ENCODE measurements at regions not wholly inside any gene's neighbourhood (a gene's known extent, or its start where the extent isn't known, plus 50 kb on each side); places are given as distances from the start of the nearest gene placed in this dataset.

DNA sequence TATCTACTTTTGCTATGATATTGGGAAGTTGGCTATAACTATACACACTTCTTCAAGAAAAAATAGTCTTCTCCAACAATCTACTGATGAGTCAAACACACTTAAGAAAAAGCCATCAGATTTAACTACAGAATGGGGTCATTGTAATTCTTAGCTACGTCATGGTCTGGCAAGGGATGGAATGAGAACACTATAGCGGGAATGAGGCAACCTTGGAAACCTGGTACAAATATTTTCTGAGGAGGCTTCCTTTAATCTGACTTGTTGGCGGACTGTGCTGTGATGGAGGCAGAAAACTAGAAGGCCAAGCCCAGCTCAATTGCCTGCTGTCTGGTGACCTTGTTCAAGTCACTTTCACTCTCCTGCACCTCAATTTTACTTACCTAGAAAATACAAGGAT, 586.8 kb upstream of the JAG1 start:
- Mint-ChIP-seq H3K27me3 (no peaks in the 10 kb centered on the region), H3K4me3 (no peak overlapping the region), H3K9me3 (peaks cover 0 to 8% of the 10 kb centered on the region in 2 donors), H3K4me1 (no peaks in the 10 kb centered on the region), H3K27ac (no peak overlapping the region)
- DNase-seq (no peak), ATAC-seq (no peak)

DNA sequence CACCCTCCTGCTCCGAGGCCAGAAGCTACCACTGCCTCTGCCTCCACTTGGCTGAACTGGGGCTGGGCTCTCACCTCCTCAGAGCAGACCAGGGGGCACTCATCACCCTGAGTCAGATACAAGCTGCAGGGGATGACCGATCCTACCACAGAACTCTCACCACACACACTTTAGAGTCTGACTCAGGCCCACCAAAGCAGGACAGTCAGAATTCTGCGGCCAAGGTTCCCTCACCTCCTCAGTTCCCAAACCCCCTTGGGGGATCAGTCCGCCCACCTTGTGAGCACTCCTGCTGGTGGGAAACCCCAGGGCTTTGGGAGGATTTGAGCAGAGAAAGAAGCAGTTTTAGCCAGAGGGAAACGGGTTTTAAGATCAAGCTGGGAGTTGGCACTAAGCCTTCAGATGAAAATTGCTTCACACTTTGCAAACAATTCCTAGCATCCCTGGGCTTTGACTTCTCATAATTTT, 587.8 kb upstream of the JAG1 start:
- H3K9me3 Mint-ChIP-seq: peaks cover 0 to 8% of the 10 kb centered on the region in 2 donors
- no peak for DNase-seq
- no peaks in the 10 kb centered on the region for H3K4me1 Mint-ChIP-seq

DNA sequence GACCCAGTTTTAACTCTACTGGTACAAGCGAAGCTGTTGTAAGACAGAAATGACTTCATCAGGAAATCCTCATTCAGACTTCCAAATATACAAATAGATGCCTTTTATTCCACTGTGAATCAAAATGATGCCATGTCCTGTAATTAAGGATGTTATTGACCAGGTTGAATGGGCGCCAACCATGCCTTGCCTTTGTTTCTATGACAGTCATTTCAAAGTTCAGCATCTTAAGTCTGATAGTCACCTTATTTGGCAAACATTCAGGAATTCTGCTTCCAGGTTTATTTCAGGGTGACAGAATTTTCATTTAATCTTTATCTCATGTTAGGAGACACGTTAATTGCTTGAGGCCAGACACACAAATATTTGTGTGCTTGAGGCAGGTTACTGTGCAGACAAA, 592.8 kb upstream of the JAG1 start:
- Mint-ChIP-seq H3K4me3 (no peak overlapping the region), H3K27ac (no peak overlapping the region), H3K9me3 (no peaks in the 10 kb centered on the region), H3K4me1 (no peaks in the 10 kb centered on the region), H3K27me3 (no peaks in the 10 kb centered on the region)
- DNase-seq (no peak), ATAC-seq (no peak)

More for the DNA sequence above, 587.8 kb upstream of the JAG1 start:
- no peak for ATAC-seq
- H3K4me3 Mint-ChIP-seq: no peak overlapping the region
- no peaks in the 10 kb centered on the region for H3K27me3 Mint-ChIP-seq
- H3K27ac Mint-ChIP-seq: no peak overlapping the region

DNA sequence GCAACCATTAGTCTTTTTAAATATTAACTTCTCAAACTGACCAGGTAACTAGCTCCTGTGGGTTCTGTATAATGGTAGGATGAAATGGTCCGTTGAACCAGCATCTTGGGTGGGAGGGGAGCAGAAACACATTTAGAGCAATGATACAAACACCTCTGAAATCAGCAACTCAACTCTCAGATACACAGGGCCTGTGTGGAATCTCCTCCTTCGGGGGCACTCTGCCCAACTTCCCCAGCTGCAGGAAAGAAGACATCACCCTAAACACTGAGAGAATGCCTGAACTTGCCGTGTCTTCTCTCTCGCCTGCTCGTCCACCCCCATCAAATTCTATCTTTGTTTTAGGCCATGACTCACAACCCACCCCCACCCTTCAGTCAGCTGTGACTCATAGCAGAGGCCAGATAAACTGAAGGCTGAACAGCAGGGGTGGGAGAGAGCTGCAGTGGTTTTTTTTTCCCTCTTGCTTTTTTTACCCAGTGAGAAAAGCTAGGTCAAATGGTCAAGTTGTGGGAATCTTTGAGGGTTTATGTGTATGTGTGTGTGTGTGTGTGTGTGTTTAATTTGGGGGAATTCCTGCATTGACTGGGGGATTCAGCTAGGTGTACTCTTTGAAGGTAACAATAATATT, 593.4 kb upstream of the JAG1 start:
- no peak overlapping the region for H3K4me3 Mint-ChIP-seq
- no peak overlapping the region for H3K27ac Mint-ChIP-seq
- H3K4me1 Mint-ChIP-seq: no peaks in the 10 kb centered on the region
- DNase-seq: no peak
- ATAC-seq: no peak
- H3K27me3 Mint-ChIP-seq: no peaks in the 10 kb centered on the region
- H3K9me3 Mint-ChIP-seq: no peaks in the 10 kb centered on the region

DNA sequence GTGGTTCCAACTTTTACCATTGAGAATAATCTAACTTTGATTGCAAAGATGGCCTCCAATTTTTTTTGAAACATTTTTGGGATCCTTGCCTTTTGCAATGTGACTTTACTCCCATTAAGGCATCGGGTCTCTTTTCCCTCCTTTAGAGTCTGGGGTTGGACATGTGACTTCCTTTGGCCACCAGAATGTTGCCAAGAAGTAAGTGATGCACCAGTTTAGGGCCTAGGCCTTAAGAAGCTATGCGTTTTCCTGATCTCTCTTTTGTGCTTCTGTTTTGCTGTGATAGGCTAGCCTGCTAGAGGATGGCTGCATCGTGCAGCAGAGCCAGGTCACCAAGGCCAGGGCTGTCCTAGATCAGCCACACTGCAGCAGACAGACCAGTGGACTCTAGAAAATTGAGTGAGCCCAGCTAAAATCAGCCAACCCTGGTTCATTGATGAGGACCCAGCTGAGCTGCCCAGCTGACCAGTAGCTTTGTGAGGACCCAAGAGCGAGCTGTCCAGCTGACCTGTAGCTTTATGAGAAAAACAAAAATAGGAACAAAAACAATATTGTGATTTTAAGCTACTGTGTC, 594.0 kb upstream of the JAG1 start:
- Mint-ChIP-seq H3K4me3 (no peak overlapping the region), H3K27me3 (no peaks in the 10 kb centered on the region)

DNA sequence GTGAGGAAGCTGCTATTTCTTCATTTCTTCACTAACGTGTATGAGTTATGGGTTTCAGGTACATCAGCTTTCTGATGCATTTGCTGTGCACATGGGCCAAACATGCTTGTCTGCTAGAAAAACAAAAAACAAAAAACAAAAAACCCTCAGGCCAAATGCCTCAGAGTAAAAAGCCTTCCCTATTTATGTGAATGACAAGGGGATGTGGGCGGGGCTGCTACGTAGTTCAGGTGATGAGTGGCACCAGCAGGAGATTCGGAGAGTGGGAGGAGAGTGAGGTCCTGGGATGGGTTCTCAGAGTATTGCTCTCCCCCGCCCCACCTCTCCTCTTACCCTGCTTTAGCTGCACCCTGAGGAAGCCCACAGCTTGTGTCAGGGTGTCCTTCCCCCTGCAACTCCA, 596.8 kb upstream of the JAG1 start:
- H3K9me3 Mint-ChIP-seq: no peaks in the 10 kb centered on the region
- ATAC-seq (no peak), DNase-seq (no peak)
- no peaks in the 10 kb centered on the region for H3K27me3 Mint-ChIP-seq
- H3K4me1 Mint-ChIP-seq: no peaks in the 10 kb centered on the region
- no peak overlapping the region for H3K4me3 Mint-ChIP-seq
- peak overlapping the region in 1 of 2 donors; percentile 12 for H3K27ac Mint-ChIP-seq

More for the DNA sequence above, 594.0 kb upstream of the JAG1 start:
- Mint-ChIP-seq H3K9me3 (no peaks in the 10 kb centered on the region), H3K4me1 (no peaks in the 10 kb centered on the region), H3K27ac (no peak overlapping the region)
- ATAC-seq: no peak
- DNase-seq: no peak

DNA sequence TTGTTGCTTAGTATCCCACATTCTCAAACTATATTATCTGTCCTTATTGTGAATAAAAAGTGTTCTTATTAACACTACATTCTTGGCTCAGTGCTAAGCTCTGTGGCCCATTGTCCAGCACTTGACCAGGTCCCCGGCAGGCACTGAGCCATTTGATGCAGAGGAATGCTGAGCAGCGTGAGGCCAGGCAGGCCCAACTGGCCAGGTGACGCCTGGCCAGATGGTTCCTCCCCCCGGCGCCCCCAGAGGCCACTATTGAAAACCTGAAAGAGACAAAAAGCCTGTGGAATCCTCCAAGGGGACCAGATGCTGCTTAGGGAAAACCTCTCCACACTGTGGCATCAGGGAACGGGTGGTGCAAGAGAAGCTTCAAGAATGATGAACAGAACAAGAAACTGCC, 597.5 kb upstream of the JAG1 start:
- Mint-ChIP-seq H3K4me1 (no peaks in the 10 kb centered on the region), H3K27ac (no peak overlapping the region), H3K9me3 (no peaks in the 10 kb centered on the region), H3K4me3 (no peak overlapping the region), H3K27me3 (no peaks in the 10 kb centered on the region)
- no peak for ATAC-seq
- no peak for DNase-seq

DNA sequence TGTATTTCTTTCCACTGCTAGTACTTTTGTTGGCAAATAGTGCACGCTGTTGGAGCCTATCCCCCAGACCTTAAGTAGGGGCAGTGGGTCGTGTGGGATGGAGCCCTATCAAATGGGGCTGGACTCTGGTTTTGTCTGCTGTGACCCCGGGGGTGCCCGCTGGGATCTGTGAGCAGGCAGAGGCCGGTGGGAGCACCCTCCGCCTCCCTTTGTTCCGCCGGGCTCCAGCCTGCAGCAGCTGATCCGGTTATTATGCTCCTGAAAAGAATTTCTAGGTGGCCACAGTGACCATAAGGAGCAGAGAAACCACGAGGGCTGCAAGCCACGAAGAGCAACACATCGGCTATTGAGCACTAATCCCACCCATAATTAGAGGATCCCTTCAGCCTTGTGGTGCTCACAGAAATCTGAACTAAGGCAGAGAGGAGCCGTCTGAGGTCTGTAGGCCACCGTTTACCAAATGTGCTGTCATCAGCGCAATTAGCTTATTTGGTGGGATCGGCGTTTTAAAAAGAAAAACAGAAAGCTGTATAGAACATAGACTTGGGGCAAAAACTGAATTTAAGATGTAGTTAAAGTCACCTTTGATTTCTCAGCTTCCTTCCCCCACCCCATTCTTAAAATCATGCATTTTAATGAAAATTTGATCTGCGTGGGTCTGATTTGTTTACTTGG, 598.3 kb upstream of the JAG1 start:
- ATAC-seq: no peak
- H3K27me3 Mint-ChIP-seq: no peaks in the 10 kb centered on the region
- H3K4me1 Mint-ChIP-seq: no peaks in the 10 kb centered on the region

DNA sequence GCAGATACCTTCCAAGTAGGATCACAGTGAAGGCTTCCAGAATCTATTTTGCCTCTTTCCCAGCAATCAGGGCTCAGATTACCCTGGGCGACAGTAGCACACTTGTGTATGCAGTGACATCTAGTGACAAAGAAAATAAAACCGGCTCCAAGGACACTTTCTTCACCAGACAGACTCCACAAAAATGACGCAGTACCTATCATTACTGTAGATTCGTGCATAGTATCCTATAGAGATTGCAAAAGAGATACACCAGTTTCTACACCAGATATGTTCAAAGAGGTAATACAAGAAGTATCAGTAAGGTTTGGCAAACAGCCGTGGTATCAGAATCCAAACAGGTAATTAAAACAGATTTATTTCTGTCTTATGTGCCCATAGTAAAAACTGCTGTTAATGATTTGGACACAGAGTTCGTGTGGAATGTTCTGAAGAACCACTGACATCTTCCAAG, 600.4 kb upstream of the JAG1 start:
- Mint-ChIP-seq H3K4me1 (no peaks in the 10 kb centered on the region), H3K4me3 (no peak overlapping the region), H3K9me3 (peaks cover 5 to 8% of the 10 kb centered on the region in 2 donors), H3K27ac (no peak overlapping the region), H3K27me3 (peaks cover 17% of the 10 kb centered on the region)
- DNase-seq (no peak), ATAC-seq (no peak)

More for the DNA sequence above, 598.3 kb upstream of the JAG1 start:
- no peak for DNase-seq
- H3K4me3 Mint-ChIP-seq: no peak overlapping the region
- no peaks in the 10 kb centered on the region for H3K9me3 Mint-ChIP-seq
- H3K27ac Mint-ChIP-seq: no peak overlapping the region

DNA sequence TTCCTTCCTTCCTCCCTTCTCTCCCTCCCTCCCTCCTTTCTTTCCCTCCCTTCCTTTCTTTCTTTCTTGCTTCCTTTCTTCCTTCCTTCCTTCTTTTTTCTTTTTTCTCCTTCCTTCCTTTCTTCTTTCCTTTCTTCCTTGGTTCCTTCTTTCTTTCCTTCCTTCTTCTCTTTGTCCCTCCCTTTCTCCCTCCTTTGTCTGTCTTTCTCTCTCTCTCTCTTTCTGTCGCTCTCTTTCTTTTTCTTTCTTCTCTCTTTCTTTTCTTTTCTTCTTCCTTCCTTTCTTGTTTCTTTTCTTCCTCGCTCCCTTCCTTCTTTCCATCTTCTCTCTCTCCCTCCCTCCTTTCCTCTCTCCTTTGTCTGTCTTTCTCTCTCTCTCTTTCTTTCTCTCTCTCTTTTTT, 601.9 kb upstream of the JAG1 start:
- DNase-seq (no peak), ATAC-seq (no peak)
- peaks cover 17% of the 10 kb centered on the region for H3K27me3 Mint-ChIP-seq
- H3K4me3 Mint-ChIP-seq: no peak overlapping the region
- H3K9me3 Mint-ChIP-seq: peaks cover 8 to 9% of the 10 kb centered on the region in 2 donors
- H3K4me1 Mint-ChIP-seq: no peaks in the 10 kb centered on the region
- no peak overlapping the region for H3K27ac Mint-ChIP-seq

DNA sequence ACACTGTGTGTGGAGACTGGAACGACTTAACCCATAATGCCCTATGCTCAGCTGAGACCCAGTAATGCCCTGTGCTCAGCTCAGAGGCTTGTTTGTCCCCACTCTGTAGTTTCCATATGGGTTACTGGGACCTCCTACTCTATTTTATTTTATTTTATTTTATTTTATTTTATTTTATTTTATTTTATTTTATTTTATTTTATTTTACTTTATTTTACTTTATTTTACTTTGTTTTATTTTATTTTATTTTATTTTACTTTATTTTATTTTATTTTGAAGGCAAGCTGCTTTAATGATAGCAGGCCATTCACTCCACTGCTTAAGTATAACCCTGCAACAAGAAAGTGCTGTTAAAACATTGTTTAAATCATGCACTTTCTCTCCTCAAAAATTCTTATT, 603.4 kb upstream of the JAG1 start:
- Mint-ChIP-seq H3K27me3 (peaks cover 17% of the 10 kb centered on the region), H3K4me3 (no peak overlapping the region), H3K9me3 (peaks cover 9 to 10% of the 10 kb centered on the region in 2 donors), H3K27ac (no peak overlapping the region), H3K4me1 (no peaks in the 10 kb centered on the region)
- no peak for DNase-seq
- ATAC-seq: no peak

DNA sequence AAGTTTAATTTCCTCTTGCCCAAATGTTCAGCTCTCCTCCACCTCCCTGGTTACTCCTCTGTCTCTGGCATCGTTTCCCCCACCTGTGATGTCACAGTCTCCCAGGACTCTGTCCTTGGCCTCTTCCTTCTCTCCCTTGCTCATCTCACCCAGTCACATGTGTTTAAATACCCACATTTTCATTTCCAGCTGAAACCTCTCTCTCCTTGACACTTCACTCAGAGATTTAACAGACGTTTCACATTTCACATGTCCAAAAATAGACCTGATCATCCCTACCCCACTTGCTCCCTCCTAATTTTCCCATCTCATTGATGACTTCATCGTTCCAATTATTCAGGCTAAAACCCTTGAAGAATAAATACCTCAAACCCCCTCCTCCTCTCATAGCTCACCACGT, 604.1 kb upstream of the JAG1 start:
- Mint-ChIP-seq H3K27me3 (peaks cover 17% of the 10 kb centered on the region), H3K27ac (no peak overlapping the region), H3K4me1 (no peaks in the 10 kb centered on the region), H3K9me3 (peaks cover 9 to 14% of the 10 kb centered on the region in 2 donors), H3K4me3 (no peak overlapping the region)
- no peak for ATAC-seq
- DNase-seq: no peak

DNA sequence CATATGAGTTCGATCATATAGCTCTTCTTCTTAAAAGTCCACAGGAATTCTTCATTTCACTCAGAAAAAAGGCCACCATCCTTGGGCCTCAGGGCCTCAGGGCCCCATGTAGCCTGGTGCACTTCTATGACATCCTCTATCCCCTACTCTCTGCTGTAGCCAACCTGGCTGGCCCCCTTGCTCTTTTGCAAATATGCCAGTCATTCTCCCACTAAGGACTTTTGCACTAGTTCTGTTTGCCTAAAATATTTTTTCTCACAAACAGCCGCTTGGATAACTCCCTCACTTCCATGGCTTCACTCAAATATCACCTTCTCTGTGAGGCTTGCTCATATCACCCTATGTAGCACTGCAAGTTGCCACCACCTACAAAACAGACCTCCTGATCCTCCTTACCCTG, 604.7 kb upstream of the JAG1 start:
- H3K4me1 Mint-ChIP-seq: no peaks in the 10 kb centered on the region
- H3K27ac Mint-ChIP-seq: no peak overlapping the region
- H3K9me3 Mint-ChIP-seq: peaks cover 9 to 14% of the 10 kb centered on the region in 2 donors
- DNase-seq: no peak
- H3K27me3 Mint-ChIP-seq: peaks cover 17% of the 10 kb centered on the region
- ATAC-seq: no peak
- no peak overlapping the region for H3K4me3 Mint-ChIP-seq

DNA sequence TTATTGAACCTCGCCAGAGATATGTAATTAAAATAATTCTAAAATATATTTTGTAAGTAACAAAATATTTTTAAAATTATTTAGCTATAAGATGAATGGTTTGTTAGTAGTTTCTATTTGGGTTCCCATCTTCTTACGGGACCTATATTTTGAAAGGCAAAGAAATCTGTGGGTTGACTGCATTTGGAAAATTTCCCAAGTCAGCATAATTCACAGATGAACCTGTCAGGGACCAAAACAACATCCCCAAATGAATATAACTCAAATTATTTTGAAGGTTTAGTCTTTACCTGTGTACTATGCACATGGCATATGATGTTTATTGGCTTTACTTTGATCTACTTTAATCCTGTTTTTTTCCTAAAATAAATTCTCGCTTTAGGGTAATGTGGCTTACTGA, 607.4 kb upstream of the JAG1 start:
- Mint-ChIP-seq H3K4me3 (no peak overlapping the region), H3K27ac (no peak overlapping the region), H3K27me3 (peaks cover 17% of the 10 kb centered on the region), H3K4me1 (no peaks in the 10 kb centered on the region), H3K9me3 (peaks cover 9 to 14% of the 10 kb centered on the region in 2 donors)
- ATAC-seq: no peak
- no peak for DNase-seq

DNA sequence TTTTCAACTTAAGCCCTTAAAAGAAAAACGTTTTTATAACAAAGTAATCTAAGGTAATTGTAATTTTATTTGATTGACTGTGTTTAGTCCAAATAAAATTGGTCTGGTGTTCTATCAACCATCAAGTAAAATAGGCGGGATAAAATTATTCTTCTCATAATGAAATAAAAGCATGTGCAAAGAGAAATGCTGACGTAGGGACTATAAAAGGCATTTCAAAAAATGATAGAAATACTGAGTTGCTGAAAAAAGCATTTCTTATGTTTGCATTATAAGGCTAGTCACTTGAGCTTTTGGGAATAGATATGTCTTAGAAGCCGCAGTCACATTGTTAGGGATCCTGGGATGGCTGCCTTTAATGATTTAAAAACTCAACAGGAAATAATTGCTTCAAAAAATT, 608.0 kb upstream of the JAG1 start:
- ATAC-seq (no peak), DNase-seq (no peak)
- H3K4me1 Mint-ChIP-seq: no peaks in the 10 kb centered on the region
- H3K4me3 Mint-ChIP-seq: no peak overlapping the region
- H3K27me3 Mint-ChIP-seq: peaks cover 17% of the 10 kb centered on the region
- peaks cover 9 to 14% of the 10 kb centered on the region in 2 donors for H3K9me3 Mint-ChIP-seq
- no peak overlapping the region for H3K27ac Mint-ChIP-seq

DNA sequence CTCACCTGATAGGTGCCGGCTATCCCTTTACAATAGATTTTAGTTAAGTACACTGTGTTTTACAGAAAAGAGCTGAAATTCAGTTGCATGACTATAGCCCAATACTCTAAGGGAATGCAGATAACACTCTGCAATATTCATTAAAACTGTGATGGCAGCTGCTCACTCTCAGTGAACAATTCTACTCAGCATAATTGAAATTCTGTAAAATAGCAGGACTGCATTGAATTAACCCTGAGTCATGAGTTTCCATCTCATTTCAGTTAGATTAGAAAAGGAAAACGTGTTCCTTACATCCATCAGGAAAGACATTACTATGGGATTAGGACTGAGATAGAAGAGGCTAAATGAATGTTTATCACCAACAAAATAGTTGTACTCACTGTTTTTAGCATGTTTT, 613.3 kb upstream of the JAG1 start:
- Mint-ChIP-seq H3K27ac (no peak overlapping the region), H3K4me1 (no peaks in the 10 kb centered on the region), H3K27me3 (no peaks in the 10 kb centered on the region), H3K9me3 (peaks cover 0 to 4% of the 10 kb centered on the region in 2 donors), H3K4me3 (no peak overlapping the region)
- ATAC-seq (no peak), DNase-seq (no peak)

Data from stimulated activated naive CD8-positive, alpha-beta T cell treated with anti-CD3 and anti-CD28 coated beads, Interleukin-15, amount 100 ng/mL, for 72 hours (primary cell).